Right hindlimb (tissue), 1 donor: ENCODE measurements at regions not wholly inside any gene's neighbourhood (a gene's known extent, or its start where the extent isn't known, plus 50 kb on each side); places are given as distances from the start of the nearest gene placed in this dataset.

Experiments used
- DNase-seq: peaks from one replicate; pipeline ENCODE4 v3.0.0-alpha.2; 2018

GRCh38 chr2:6487765-6488164, 377.9 kb downstream of the CMPK2 start:
- no peak for DNase-seq

- DNase-seq: no peak
Measured at GRCh38 chr2:6492573-6492972, 373.1 kb downstream of the CMPK2 start.

GRCh38 chr2:6493266-6493665, 372.4 kb downstream of the CMPK2 start:
- DNase-seq: no peak

GRCh38 chr2:6493669-6494068, 372.0 kb downstream of the CMPK2 start:
- no peak for DNase-seq

- no peak for DNase-seq
Measured at GRCh38 chr2:6495466-6495865, 370.2 kb downstream of the CMPK2 start.

GRCh38 chr2:6496376-6496775, 369.3 kb downstream of the CMPK2 start:
- DNase-seq: no peak

GRCh38 chr2:6497048-6497447, 368.7 kb downstream of the CMPK2 start:
- no peak for DNase-seq

GRCh38 chr2:6498841-6499240, 366.9 kb downstream of the CMPK2 start:
- no peak for DNase-seq

GRCh38 chr2:6499691-6500090, 366.0 kb downstream of the CMPK2 start:
- DNase-seq: no peak

GRCh38 chr2:6506361-6506794, 359.3 kb downstream of the CMPK2 start:
- DNase-seq: peak; percentile 33

GRCh38 chr2:6506859-6507258, 358.8 kb downstream of the CMPK2 start:
- no peak for DNase-seq

GRCh38 chr2:6510532-6510931, 355.2 kb downstream of the CMPK2 start:
- no peak for DNase-seq

GRCh38 chr2:6512589-6512988, 353.1 kb downstream of the CMPK2 start:
- DNase-seq: no peak

GRCh38 chr2:6516674-6517073, 349.0 kb downstream of the CMPK2 start:
- DNase-seq: no peak

- no peak for DNase-seq
Measured at GRCh38 chr2:6518361-6518760, 347.3 kb downstream of the CMPK2 start.

GRCh38 chr2:6523476-6523875, 342.2 kb downstream of the CMPK2 start:
- DNase-seq: no peak

GRCh38 chr2:6524691-6525474, 340.8 kb downstream of the CMPK2 start:
- DNase-seq: no peak

GRCh38 chr2:6525475-6525964, 340.2 kb downstream of the CMPK2 start:
- DNase-seq: no peak

GRCh38 chr2:6526093-6526824, 339.4 kb downstream of the CMPK2 start:
- DNase-seq: no peak

- no peak for DNase-seq
Measured at GRCh38 chr2:6531304-6531703, 334.4 kb downstream of the CMPK2 start.

- DNase-seq: no peak
Measured at GRCh38 chr2:6535572-6535971, 330.1 kb downstream of the CMPK2 start.

- no peak for DNase-seq
Measured at GRCh38 chr2:6538607-6539006, 327.1 kb downstream of the CMPK2 start.

- DNase-seq: no peak
Measured at GRCh38 chr2:6545336-6545735, 320.4 kb downstream of the CMPK2 start.

- DNase-seq: no peak
Measured at GRCh38 chr2:6545795-6546194, 319.9 kb downstream of the CMPK2 start.
